ENCODE measurements at regions not wholly inside any gene's neighbourhood (a gene's known extent, or its start where the extent isn't known, plus 50 kb on each side); places are given as distances from the start of the nearest gene placed in this dataset.

- TF ChIP-seq CTCF (IDR thresholded peaks at IDR 0.05; ENCODE audit: insufficient read depth, low read length) (no peak), GABPA (IDR thresholded peaks at IDR 0.05; ENCODE audit: low read depth) (no peak), POLR2AphosphoS5 (IDR thresholded peaks at IDR 0.05; ENCODE audit: low read depth) (no peak)
Measured at GRCh38 chr10:4470231-4470835, 355.7 kb upstream of the AKR1E2 start.
